DMS114 treated with DMSO at 0.1 percent for 48 hours (cell line): ENCODE measurements at regions not wholly inside any gene's neighbourhood (a gene's known extent, or its start where the extent isn't known, plus 50 kb on each side); places are given as distances from the start of the nearest gene placed in this dataset.

Experiments used
- DNase-seq: peaks from one replicate; lab custom pipeline; 2025; ENCODE audit not compliant: unreplicated experiment; lab: John Stamatoyannopoulos, UW

DNA sequence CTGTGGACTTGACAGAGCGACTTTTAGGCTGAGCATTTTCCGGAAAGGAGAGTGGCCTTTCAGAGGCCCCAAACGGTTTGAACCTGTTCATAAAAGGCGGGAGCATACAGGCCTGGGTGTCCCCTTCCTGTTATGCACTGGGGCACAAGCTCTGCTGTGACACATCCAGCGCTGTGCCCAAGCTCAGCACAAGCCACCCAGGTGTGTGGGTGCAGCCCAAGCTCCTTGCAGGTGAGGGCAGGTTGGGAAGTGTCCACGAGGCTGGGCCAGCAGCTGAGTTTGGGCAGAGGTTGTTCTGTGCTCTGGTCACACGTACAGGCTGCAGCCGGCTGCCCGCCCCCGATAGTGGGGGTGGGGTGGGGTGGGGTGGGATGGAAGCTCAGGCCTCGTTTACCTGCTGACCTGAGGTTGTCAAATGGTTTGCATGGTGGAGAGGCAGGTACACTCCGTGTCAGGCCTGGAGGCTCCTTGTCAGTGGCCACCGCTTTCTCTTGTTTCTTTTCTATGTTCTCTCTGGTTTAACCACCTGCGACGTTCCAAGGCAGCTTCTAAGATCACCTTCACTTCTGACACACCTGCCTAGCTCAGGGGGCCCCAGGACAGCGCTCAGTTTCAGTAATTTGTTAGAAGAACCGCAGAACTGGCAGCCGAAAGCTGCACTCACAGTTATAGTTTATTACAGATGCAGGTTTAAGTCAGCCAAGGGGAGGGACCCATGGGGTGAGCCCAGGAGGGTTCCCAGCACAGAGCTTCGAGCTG is 194.7 kb upstream of the CIBAR2 start:
- DNase-seq, result no peak

DNA sequence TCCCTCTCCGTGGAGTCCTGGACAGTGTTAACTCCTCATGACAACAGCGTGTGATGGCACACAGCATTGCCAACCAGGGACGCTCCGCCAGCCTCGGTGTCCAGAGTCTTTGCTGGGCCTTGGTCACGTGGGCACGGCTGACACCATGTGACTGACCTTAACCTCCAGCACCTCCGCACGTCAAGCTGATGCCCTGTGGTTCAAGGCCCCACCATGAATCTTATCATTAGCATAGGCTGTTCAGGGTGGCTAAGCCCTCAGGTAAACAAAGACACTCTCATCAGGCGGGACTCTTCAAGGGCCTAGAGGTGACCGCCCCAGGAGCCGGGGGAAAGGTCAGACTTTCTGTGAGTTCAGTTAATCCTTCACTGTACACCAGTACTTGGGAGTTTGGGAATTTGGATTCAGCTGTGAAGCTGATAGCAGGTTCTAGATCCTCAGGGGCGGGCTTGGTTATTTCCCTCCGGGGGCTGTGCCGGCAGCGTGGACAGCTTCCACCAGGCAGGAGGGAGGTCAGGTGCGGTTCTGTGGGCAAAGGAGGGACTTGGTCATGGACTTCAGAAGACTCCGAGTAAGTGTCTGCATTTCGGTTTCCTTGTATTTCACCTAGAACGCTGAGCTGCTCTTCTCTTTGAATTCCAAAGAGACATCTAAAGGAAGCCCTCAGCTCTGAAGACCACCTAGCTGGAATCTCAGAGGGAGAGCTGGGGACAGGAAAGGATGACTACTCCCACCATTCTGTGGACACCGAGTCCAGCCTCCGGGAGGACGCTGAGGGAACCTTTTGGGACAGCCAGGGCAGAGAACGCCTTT is 195.5 kb upstream of the CIBAR2 start:
- no peak for DNase-seq

- no peak for DNase-seq
These were observed 196.6 kb upstream of the CIBAR2 start for GRCh38 chr16:85308611-85309540.

GRCh38 chr16:85309656-85310587 is 197.7 kb upstream of the CIBAR2 start:
- DNase-seq, result no peak

- DNase-seq, result no peak
These were observed 198.8 kb upstream of the CIBAR2 start for GRCh38 chr16:85310868-85311585.

DNA sequence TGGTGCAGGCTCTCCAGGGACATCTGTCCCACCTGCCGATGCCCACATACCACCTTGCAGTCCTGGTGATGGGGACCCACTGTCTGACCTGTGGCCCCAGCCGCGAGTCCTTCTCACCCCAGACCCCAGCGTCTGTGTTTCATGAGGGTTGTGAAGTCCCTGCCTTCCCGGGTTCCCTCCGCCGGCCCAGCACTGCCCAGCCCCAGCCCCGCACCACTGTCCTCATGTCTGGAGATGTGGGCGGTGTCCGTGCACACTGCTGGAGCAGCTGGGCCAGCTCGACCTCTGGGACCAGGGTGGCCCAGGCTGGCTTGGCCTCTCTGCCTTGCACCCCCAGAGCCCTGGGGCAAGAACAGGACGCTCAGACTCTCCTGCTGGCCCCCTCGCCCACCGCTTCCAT is 199.5 kb upstream of the CIBAR2 start:
- no peak for DNase-seq

GRCh38 chr16:85312174-85312573 is 199.9 kb upstream of the CIBAR2 start:
- no peak for DNase-seq

DNA sequence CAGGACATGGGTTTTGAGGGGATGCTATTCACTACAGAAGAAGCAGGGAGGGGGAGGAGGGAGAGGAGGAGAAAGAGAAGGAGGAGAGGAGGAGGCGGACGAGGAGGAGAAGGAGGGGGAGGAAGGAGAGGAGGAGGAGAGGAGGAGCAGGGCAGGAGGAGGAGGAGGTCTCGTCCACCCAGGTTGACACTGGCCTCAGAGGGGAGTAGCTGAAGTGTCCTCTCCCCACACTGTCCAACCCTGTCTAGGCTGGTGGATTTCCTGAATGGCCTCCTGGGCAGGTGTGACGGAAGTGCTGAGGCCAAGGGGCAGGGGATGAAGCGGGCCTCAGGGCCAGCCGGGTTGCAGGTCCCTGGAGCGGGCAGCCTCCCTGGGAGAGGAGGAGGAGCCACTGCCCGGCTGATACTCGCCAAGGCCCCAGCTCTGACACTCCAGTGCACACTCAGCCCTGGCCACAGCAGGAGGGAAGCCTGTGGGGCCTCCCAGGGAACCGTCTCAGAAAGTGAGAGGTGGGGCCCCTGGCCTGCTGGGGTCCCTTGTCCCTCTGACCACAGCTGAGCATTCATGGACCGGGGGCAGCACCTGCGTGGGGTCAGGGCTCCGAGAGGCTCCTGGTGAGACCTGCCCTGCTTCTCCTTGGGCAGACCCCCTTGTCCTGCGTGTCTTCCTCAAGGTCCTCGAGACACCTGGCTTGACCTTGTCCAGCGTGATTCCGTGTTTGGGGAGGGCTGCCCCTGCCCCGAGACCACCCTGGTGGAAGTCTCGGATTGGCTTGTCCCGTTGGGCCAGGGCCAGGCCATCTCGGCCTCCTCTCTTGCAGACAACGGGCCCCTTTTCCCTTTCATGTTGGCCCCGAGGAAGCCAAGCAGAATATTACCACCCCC is 200.6 kb upstream of the CIBAR2 start:
- DNase-seq, result no peak

- no peak for DNase-seq
These were observed 201.4 kb upstream of the CIBAR2 start for GRCh38 chr16:85313526-85314301.

GRCh38 chr16:85314512-85314971 is 202.3 kb upstream of the CIBAR2 start:
- DNase-seq, result no peak

DNA sequence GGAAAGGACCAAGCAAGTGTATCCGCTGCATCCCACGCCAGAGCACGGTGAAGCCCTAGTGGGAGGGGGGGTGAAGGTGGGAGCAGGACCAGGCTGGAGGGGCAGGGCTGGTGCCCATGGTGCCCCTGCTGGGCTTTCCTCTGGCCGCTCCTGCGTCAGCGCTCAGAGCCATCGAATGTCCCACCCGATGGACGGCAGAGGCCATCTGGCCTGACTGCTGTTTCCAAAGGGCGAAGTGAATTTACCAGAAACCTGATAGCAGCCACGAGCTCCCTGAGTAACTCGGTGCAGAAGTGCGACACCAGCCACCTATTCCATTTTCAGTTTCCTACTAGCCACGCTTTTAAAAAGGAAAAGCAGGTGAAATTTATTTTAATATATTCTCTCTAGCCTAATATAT is 203.6 kb upstream of the CIBAR2 start:
- DNase-seq, result no peak

GRCh38 chr16:85316321-85316919 is 204.1 kb upstream of the CIBAR2 start:
- DNase-seq, result peak; percentile 36

DNA sequence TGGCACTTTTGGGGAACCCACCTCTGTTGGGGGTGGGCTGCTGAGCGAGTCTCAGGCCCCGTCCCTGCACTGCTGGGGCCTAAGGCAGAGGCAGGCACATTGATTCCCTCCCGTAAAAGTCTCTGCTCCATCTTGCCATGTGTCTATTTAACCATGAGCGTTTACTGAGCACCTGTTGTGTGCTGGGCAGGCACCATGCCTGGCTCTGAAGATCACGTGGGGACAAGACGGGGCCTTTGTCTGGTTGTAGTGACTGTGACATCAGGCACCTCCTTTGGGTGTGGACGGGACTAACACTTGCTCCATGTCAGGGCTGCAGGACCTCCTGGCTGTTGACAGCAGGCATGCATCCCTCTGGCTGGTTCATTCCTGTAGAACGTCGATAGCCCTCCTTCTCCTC is 204.7 kb upstream of the CIBAR2 start:
- DNase-seq, result no peak

DNA sequence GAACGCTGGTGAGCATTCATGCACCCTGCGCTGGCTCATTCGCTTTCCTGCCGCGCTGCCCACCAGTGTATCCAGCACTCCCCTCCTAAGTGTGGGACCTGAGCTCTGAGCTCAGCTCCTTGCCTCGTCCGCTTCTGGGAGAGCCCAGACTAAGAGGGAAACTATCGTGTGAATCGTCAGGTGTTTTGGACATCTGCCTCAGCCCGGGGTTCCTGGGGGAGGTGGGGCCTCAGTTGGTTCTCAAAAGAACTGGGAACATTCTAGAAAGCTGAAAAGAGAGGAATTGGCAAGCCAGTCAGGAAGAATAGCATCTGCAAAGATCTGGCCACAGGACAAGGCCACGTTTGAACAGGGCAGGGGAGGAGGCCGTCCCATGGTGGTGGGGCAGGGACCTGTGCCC is 205.4 kb upstream of the CIBAR2 start:
- DNase-seq, result no peak

GRCh38 chr16:85319208-85319983 is 207.1 kb upstream of the CIBAR2 start:
- DNase-seq, result no peak

- DNase-seq, result no peak
These were observed 207.7 kb upstream of the CIBAR2 start for GRCh38 chr16:85319984-85320440.
